Vagina (tissue), 2 donors: ENCODE measurements at regions not wholly inside any gene's neighbourhood (a gene's known extent, or its start where the extent isn't known, plus 50 kb on each side); places are given as distances from the start of the nearest gene placed in this dataset.

Experiments
- CTCF ChIP-seq, 3 experiments: fragments of 450-650 bp in 2 of 3; fragments of 200-600 bp in 1 of 3; sonication (generic) in 1 of 3; IDR thresholded peaks; one replicate each; pipeline ENCODE4 v1.5.1; 2017 to 2019; ENCODE audit warnings: antibody characterized with exemption in 3 of 3, mild to moderate bottlenecking in 2 of 3, moderate library complexity in 2 of 3
- POLR2A ChIP-seq, 2 donors: fragments of 450-650 bp; IDR thresholded peaks; one replicate each; pipeline ENCODE4 v1.6.1; 2017; ENCODE audit warnings: antibody characterized with exemption in 2 of 2, mild to moderate bottlenecking in 2 of 2, moderate library complexity in 2 of 2

- TF ChIP-seq CTCF (IDR thresholded peaks at IDR 0.05) (no peak), POLR2A (IDR thresholded peaks at IDR 0.05) (no peak)
Observed at GRCh38 chr13:61495648-61496047, 80.0 kb upstream of the PCDH20 start.
